ENCODE measurements at regions not wholly inside any gene's neighbourhood (a gene's known extent, or its start where the extent isn't known, plus 50 kb on each side); places are given as distances from the start of the nearest gene placed in this dataset.

DNA sequence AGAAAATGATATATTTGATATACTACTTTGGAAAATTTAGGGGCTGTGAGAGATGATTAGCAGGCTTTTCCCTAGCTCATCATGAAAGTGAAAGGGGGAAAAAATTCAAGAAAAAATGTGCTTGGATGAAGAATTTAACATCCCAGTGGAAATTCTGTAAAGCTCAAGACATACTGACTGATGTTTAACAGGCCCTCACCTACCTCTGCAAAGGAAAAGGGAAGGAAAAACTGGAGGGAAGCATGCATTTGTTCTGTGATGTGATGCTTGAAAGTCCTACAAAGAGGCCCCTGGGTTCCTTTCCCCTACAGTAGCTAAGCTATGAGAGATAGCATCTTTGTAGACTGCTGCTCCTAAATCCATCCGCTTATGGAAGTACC, 364.1 kb downstream of the PDGFC start:
- no peak for TF ChIP-seq CTCF (IDR thresholded peaks at IDR 0.05; ENCODE audit: insufficient read depth, low read length, poor library complexity, severe bottlenecking)
- TF ChIP-seq EZH2phosphoT487 (conservative IDR thresholded peaks at IDR 0.05; ENCODE audit: low read length): no peak
